HCT116 (cell line): ENCODE measurements at regions not wholly inside any gene's neighbourhood (a gene's known extent, or its start where the extent isn't known, plus 50 kb on each side); places are given as distances from the start of the nearest gene placed in this dataset.

Experiments
- ATAC-seq: fragments of 200-7000 bp; cut with Tn5 transposase; 2 replicates; pipeline ENCODE4 v1.9.1; 2020; ENCODE audit warnings: mild to moderate bottlenecking, moderate library complexity
- BruUV-seq: library from RNA; stranded (reverse); fragments of 400-500 nt; replicated peaks from 2 replicates; lab custom pipeline; 2021; lab: Mats Ljungman, UMichigan
- CTCF ChIA-PET: fragments of 300-600 bp; sonication (Branson Sonifier 250); formaldehyde crosslinking; loops from one replicate; lab custom pipeline; 2021; ENCODE audit warnings: antibody characterized with exemption; lab: Charles Lee
- POLR2A ChIA-PET: fragments of 300-600, 350-600 bp; sonication (Branson Sonifier 250); formaldehyde crosslinking; loops from one replicate; lab custom pipeline; 2021; ENCODE audit warnings: antibody characterized with exemption; lab: Charles Lee
- RAD21 ChIA-PET, 2 experiments: fragments of 300-600 bp; sonication (Branson Sonifier 250); formaldehyde crosslinking; loops; one replicate each; lab custom pipeline; 2023; ENCODE audit warnings: low total read pairs in 2 of 2; ENCODE audit not compliant: uncharacterized antibody in 2 of 2, unreplicated experiment in 2 of 2, low non-redundant PET in 1 of 2; lab: Charles Lee
- DNase-seq: peaks from one replicate; pipeline ENCODE4 v3.0.0-alpha.2; 2010; ENCODE audit warnings: low read depth, low spot score
- H2AFZ ChIP-seq: fragments of 200-600 bp; shearing (Covaris generic), sonication (generic); 2 replicates; pipeline ENCODE4 v1.6.1; 2017; ENCODE audit warnings: low read depth, mixed run types, mixed read lengths, antibody characterized with exemption, low read length; ENCODE audit not compliant: poor library complexity, severe bottlenecking
- H3K27ac ChIP-seq: 2 replicates; pipeline ENCODE4 v1.5.1; 2012; ENCODE audit warnings: low read depth, low read length
- H3K27me3 ChIP-seq: fragments of 200-600 bp; sonication (generic); 2 replicates; pipeline ENCODE4 v1.6.1; 2016; ENCODE audit warnings: mixed run types, low read length, mixed read lengths; ENCODE audit not compliant: insufficient read depth
- H3K36me3 ChIP-seq, 2 experiments: fragments of 200-500 bp in 1 of 2; fragments of 200-600 bp in 1 of 2; sonication (Bioruptor generic) in 1 of 2; sonication (generic) in 1 of 2; 2 replicates each; pipeline versions ENCODE4 v1.5.1 to v1.6.1; 2014 to 2016; ENCODE audit warnings: low read length in 2 of 2, inconsistent platforms in 1 of 2, mixed read lengths in 1 of 2, mixed run types in 1 of 2; ENCODE audit not compliant: insufficient read depth in 2 of 2, control insufficient read depth in 1 of 2
- H3K4me1 ChIP-seq, 2 experiments: fragments of 200-600 bp in 1 of 2; sonication (generic) in 1 of 2; 2 replicates each; pipeline versions ENCODE4 v1.5.1 to v1.6.1; 2012 to 2017; ENCODE audit warnings: low read length in 2 of 2, inconsistent platforms in 1 of 2, mild to moderate bottlenecking in 1 of 2, mixed read lengths in 1 of 2, mixed run types in 1 of 2, moderate library complexity in 1 of 2; ENCODE audit not compliant: insufficient read depth in 2 of 2, control insufficient read depth in 1 of 2
- H3K4me2 ChIP-seq: fragments of 200-600 bp; sonication (generic); 2 replicates; pipeline ENCODE4 v1.6.1; 2017; ENCODE audit warnings: mixed run types, low read length, mixed read lengths
- H3K4me3 ChIP-seq, 2 experiments: fragments of 200-600 bp in 1 of 2; sonication (generic) in 1 of 2; replicated peaks in 1 of 2; 2 replicates each; pipeline ENCODE4 v1.5.1; 2011 to 2016; ENCODE audit warnings: low read length in 2 of 2, control low read depth in 1 of 2, low read depth in 1 of 2, mild to moderate bottlenecking in 1 of 2, mixed read lengths in 1 of 2, mixed run types in 1 of 2
- H3K79me2 ChIP-seq: fragments of 200-600 bp; sonication (generic); 2 replicates; pipeline ENCODE4 v1.6.1; 2017; ENCODE audit warnings: mild to moderate bottlenecking, mixed run types, low read length, moderate library complexity, mixed read lengths; ENCODE audit not compliant: insufficient read depth
- H3K9ac ChIP-seq: fragments of 200-600 bp; sonication (generic); 2 replicates; pipeline ENCODE4 v1.6.1; 2016; ENCODE audit warnings: low read length, mixed read lengths
- H3K9me2 ChIP-seq: fragments of 200-600 bp; sonication (generic), shearing (Covaris generic); 2 replicates; pipeline ENCODE4 v1.6.1; 2017; ENCODE audit warnings: mixed run types, mild to moderate bottlenecking, moderate library complexity; ENCODE audit not compliant: insufficient read depth
- H3K9me3 ChIP-seq, 2 experiments: fragments of 200-500 bp in 1 of 2; fragments of 200-600 bp in 1 of 2; sonication (Bioruptor generic) in 1 of 2; sonication (generic) in 1 of 2; 2 replicates each; pipeline ENCODE4 v1.6.1; 2014 to 2017; ENCODE audit warnings: low read length in 2 of 2, mixed read lengths in 2 of 2, inconsistent platforms in 1 of 2, low read depth in 1 of 2, mild to moderate bottlenecking in 1 of 2, mixed run types in 1 of 2, moderate library complexity in 1 of 2; ENCODE audit not compliant: control insufficient read depth in 1 of 2, insufficient read depth in 1 of 2
- H4K20me1 ChIP-seq: fragments of 200-600 bp; sonication (generic), shearing (Covaris generic); 2 replicates; pipeline ENCODE4 v1.6.1; 2017; ENCODE audit warnings: mixed run types, mild to moderate bottlenecking, moderate library complexity; ENCODE audit not compliant: insufficient read depth
- CBX3 ChIP-seq: IDR thresholded peaks from 2 replicates; pipeline ENCODE4 v1.6.1; 2012; ENCODE audit warnings: low read depth
- EGR1 ChIP-seq: IDR thresholded peaks from 2 replicates; pipeline ENCODE4 v1.6.1; 2012; ENCODE audit warnings: low read depth
- ELF1 ChIP-seq: IDR thresholded peaks from 2 replicates; pipeline ENCODE4 v1.6.1; 2012; ENCODE audit warnings: low read depth, borderline replicate concordance
- FOSL1 ChIP-seq: IDR thresholded peaks from 2 replicates; pipeline ENCODE4 v1.6.1; 2012; ENCODE audit warnings: low read depth
- JUND ChIP-seq: IDR thresholded peaks from 2 replicates; pipeline ENCODE4 v1.6.1; 2012
- POLR2A ChIP-seq: IDR thresholded peaks from 2 replicates; pipeline ENCODE4 v1.7.0; 2011; ENCODE audit warnings: borderline replicate concordance; ENCODE audit not compliant: insufficient read depth, insufficient read length; ENCODE audit errors: extremely low read depth
- POLR2AphosphoS5 ChIP-seq: IDR thresholded peaks from 2 replicates; pipeline ENCODE4 v1.6.1; 2011; ENCODE audit warnings: mild to moderate bottlenecking, low read depth, low read length, moderate library complexity
- RAD21 ChIP-seq: IDR thresholded peaks from 2 replicates; pipeline ENCODE4 v1.6.1; 2012; ENCODE audit warnings: low read depth, mild to moderate bottlenecking
- SP1 ChIP-seq: IDR thresholded peaks from 2 replicates; pipeline ENCODE4 v1.6.1; 2012; ENCODE audit warnings: low read depth
- SRF ChIP-seq: IDR thresholded peaks from 2 replicates; pipeline ENCODE4 v1.6.1; 2012; ENCODE audit warnings: low read depth
- TCF7L2 ChIP-seq: IDR thresholded peaks from 2 replicates; pipeline ENCODE4 v1.7.0; 2011; ENCODE audit warnings: borderline replicate concordance, inconsistent platforms; ENCODE audit not compliant: insufficient read depth, insufficient read length; ENCODE audit errors: extremely low read depth
- ZFX ChIP-seq: fragments of 450-650 bp; IDR thresholded peaks from 2 replicates; pipeline ENCODE4 v1.6.1; 2017
- ZNF274 ChIP-seq: fragments of 200-500 bp; sonication (Bioruptor generic); IDR thresholded peaks from 2 replicates; pipeline ENCODE4 v1.6.1; 2014; ENCODE audit warnings: mild to moderate bottlenecking, low read depth, low read length, inconsistent platforms
- intact Hi-C: fragments of 100-400 bp; cut with micrococcal nuclease; formaldehyde crosslinking; loops from 2 replicates; pipeline ENCODE4 v1.10.0; 2022
- TF ChIP-seq, protein P1 (sequence below): IDR thresholded peaks from 2 replicates; pipeline ENCODE4 v1.6.1; 2012; ENCODE audit warnings: low read depth
- TF ChIP-seq, protein P2 (sequence below): IDR thresholded peaks from 2 replicates; pipeline ENCODE4 v1.6.1; 2012
- TF ChIP-seq, protein P3 (sequence below): IDR thresholded peaks from 2 replicates; pipeline ENCODE4 v1.6.1; 2012
- TF ChIP-seq, protein P4 (sequence below), 3 experiments: fragments of 200-600 bp in 1 of 3; sonication (generic) in 1 of 3; IDR thresholded peaks in 2 of 3; conservative IDR thresholded peaks in 1 of 3; 2 replicates each; pipeline ENCODE4 v1.5.1; 2012 to 2017; ENCODE audit warnings: low read depth in 2 of 3, low read length in 2 of 3, antibody characterized with exemption in 1 of 3, borderline replicate concordance in 1 of 3, control low read depth in 1 of 3, mild to moderate bottlenecking in 1 of 3, mixed read lengths in 1 of 3, mixed run types in 1 of 3, moderate library complexity in 1 of 3; ENCODE audit not compliant: insufficient read depth in 1 of 3
- TF ChIP-seq, protein P5 (sequence below): IDR thresholded peaks from 2 replicates; pipeline ENCODE4 v1.6.1; 2011; ENCODE audit warnings: mild to moderate bottlenecking, low read length, moderate library complexity; ENCODE audit not compliant: insufficient replicate concordance; ENCODE audit errors: extremely low read depth

DNA sequence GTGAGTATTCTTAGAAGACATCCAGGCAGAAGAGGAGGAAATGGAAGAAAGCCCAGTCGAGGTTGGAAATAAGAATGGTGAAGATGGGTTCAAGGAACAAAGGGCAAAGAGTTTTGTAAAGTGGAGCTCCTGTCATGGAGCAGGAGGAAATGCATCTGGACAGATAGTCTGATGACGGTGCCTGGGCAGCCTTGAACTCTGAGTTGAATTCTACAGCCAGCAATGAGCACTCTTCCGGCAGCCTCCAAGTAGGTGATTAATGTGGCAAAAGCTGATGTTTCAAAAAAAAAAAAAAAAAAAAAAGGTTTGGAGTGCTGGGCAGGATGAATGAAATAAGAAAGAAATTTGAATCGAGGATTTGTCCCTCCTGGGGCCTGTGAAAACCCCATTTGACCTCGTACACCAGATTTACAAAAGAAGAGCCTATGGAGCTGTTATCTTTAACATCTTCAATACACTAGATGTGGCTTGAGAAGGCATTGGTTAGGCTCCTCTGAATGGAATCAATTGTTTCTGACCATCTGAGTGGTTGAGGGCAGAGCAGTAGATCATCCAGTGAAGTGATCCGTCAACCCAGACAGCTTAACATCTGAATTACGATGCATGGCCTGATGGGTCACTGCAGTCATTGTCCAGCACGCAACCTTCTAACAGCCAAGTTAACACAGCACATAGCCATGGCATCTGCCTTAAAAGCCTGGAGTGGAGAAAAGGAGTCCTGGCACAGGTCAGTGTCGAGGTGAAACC, 449.7 kb downstream of the TXNL1 start:
- TF ChIP-seq, protein P1, sequence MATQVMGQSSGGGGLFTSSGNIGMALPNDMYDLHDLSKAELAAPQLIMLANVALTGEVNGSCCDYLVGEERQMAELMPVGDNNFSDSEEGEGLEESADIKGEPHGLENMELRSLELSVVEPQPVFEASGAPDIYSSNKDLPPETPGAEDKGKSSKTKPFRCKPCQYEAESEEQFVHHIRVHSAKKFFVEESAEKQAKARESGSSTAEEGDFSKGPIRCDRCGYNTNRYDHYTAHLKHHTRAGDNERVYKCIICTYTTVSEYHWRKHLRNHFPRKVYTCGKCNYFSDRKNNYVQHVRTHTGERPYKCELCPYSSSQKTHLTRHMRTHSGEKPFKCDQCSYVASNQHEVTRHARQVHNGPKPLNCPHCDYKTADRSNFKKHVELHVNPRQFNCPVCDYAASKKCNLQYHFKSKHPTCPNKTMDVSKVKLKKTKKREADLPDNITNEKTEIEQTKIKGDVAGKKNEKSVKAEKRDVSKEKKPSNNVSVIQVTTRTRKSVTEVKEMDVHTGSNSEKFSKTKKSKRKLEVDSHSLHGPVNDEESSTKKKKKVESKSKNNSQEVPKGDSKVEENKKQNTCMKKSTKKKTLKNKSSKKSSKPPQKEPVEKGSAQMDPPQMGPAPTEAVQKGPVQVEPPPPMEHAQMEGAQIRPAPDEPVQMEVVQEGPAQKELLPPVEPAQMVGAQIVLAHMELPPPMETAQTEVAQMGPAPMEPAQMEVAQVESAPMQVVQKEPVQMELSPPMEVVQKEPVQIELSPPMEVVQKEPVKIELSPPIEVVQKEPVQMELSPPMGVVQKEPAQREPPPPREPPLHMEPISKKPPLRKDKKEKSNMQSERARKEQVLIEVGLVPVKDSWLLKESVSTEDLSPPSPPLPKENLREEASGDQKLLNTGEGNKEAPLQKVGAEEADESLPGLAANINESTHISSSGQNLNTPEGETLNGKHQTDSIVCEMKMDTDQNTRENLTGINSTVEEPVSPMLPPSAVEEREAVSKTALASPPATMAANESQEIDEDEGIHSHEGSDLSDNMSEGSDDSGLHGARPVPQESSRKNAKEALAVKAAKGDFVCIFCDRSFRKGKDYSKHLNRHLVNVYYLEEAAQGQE: no peak
- TF ChIP-seq, protein P2, sequence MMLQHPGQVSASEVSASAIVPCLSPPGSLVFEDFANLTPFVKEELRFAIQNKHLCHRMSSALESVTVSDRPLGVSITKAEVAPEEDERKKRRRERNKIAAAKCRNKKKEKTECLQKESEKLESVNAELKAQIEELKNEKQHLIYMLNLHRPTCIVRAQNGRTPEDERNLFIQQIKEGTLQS: no peak
- TF ChIP-seq JUND: no peak
- no peak for TF ChIP-seq EGR1
- TF ChIP-seq, protein P3, sequence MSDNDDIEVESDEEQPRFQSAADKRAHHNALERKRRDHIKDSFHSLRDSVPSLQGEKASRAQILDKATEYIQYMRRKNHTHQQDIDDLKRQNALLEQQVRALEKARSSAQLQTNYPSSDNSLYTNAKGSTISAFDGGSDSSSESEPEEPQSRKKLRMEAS: no peak
- TF ChIP-seq ELF1: no peak
- TF ChIP-seq SP1: no peak
- no peak for TF ChIP-seq POLR2AphosphoS5
- TF ChIP-seq, protein P4, sequence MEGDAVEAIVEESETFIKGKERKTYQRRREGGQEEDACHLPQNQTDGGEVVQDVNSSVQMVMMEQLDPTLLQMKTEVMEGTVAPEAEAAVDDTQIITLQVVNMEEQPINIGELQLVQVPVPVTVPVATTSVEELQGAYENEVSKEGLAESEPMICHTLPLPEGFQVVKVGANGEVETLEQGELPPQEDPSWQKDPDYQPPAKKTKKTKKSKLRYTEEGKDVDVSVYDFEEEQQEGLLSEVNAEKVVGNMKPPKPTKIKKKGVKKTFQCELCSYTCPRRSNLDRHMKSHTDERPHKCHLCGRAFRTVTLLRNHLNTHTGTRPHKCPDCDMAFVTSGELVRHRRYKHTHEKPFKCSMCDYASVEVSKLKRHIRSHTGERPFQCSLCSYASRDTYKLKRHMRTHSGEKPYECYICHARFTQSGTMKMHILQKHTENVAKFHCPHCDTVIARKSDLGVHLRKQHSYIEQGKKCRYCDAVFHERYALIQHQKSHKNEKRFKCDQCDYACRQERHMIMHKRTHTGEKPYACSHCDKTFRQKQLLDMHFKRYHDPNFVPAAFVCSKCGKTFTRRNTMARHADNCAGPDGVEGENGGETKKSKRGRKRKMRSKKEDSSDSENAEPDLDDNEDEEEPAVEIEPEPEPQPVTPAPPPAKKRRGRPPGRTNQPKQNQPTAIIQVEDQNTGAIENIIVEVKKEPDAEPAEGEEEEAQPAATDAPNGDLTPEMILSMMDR (IDR thresholded peaks at IDR 0.05 in 2 of 3, conservative IDR thresholded peaks at IDR 0.05 in 1 of 3; ENCODE audit: borderline replicate concordance in 1 of 3, insufficient read depth in 1 of 3, low read depth in 2 of 3, low read length in 2 of 3): no peak
- TF ChIP-seq CBX3: no peak
- no peak for TF ChIP-seq TCF7L2
- TF ChIP-seq FOSL1: no peak
- TF ChIP-seq ZFX: no peak
- no peak for TF ChIP-seq ZNF274
- no peak for TF ChIP-seq POLR2A
- TF ChIP-seq SRF: no peak
- TF ChIP-seq RAD21: no peak
- TF ChIP-seq, protein P5, sequence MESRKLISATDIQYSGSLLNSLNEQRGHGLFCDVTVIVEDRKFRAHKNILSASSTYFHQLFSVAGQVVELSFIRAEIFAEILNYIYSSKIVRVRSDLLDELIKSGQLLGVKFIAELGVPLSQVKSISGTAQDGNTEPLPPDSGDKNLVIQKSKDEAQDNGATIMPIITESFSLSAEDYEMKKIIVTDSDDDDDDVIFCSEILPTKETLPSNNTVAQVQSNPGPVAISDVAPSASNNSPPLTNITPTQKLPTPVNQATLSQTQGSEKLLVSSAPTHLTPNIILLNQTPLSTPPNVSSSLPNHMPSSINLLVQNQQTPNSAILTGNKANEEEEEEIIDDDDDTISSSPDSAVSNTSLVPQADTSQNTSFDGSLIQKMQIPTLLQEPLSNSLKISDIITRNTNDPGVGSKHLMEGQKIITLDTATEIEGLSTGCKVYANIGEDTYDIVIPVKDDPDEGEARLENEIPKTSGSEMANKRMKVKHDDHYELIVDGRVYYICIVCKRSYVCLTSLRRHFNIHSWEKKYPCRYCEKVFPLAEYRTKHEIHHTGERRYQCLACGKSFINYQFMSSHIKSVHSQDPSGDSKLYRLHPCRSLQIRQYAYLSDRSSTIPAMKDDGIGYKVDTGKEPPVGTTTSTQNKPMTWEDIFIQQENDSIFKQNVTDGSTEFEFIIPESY: no peak
- no TSS peak for BruUV-seq
- Histone ChIP-seq H3K27me3 (no peaks in the 10 kb centered on the region), H3K9ac (no peak overlapping the region), H3K9me2 (no peaks in the 10 kb centered on the region), H3K4me3 (no peak overlapping the region), H3K4me2 (no peak overlapping the region), H3K79me2 (no peaks in the 10 kb centered on the region), H3K9me3 (peaks cover 5 to 6% of the 10 kb centered on the region in 2 experiments; a peak in 2 of 4 replicates), H4K20me1 (no peaks in the 10 kb centered on the region), H3K4me1 (no peaks in the 10 kb centered on the region), H3K36me3 (no peaks in the 10 kb centered on the region), H2AFZ (no peak overlapping the region), H3K27ac (no peak overlapping the region)
- RAD21 ChIA-PET: no interaction called here
- DNase-seq (no peak), ATAC-seq (no peak)
- POLR2A ChIA-PET: no interaction called here
- intact Hi-C loops: no loop called here
- CTCF ChIA-PET: no interaction called here
